Esophagus squamous epithelium (tissue), 4 donors: ENCODE measurements at regions not wholly inside any gene's neighbourhood (a gene's known extent, or its start where the extent isn't known, plus 50 kb on each side); places are given as distances from the start of the nearest gene placed in this dataset.

ENCODE experiments used
- POLR2A ChIP-seq, 4 donors: fragments of 450-650 bp; IDR thresholded peaks; one replicate each; pipeline ENCODE4 v1.6.1; 2017; ENCODE audit warnings: antibody characterized with exemption in 4 of 4, mild to moderate bottlenecking in 4 of 4, moderate library complexity in 3 of 4
- TF ChIP-seq, protein P1 (sequence below), 6 experiments: fragments of 450-650 bp in 4 of 6; fragments of 200-600 bp in 2 of 6; sonication (generic) in 2 of 6; IDR thresholded peaks; one replicate each; pipeline ENCODE4 v1.5.1; 2016 to 2019; ENCODE audit warnings: antibody characterized with exemption in 6 of 6, mild to moderate bottlenecking in 4 of 6, moderate library complexity in 4 of 6

DNA sequence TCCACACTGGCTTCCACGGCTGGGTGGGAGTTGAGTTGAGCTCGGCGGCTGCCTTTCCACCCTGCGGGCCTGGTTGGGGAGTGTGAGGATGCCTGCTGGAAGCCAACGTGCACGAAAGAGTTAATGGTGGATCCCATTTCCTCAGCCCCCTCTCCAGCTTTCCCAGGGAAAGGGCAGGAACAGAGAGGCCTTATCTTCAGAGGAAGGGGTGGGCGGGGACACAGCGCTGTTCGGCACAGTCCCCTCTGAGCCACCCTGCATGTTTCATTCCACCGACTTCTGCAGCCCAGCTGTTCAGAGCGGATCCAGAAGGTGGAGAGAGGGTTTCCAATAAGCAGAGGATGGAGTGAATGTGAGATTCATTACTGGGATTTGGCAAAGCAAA is 295.3 kb downstream of the SEC14L1 start:
- TF ChIP-seq, protein P1, sequence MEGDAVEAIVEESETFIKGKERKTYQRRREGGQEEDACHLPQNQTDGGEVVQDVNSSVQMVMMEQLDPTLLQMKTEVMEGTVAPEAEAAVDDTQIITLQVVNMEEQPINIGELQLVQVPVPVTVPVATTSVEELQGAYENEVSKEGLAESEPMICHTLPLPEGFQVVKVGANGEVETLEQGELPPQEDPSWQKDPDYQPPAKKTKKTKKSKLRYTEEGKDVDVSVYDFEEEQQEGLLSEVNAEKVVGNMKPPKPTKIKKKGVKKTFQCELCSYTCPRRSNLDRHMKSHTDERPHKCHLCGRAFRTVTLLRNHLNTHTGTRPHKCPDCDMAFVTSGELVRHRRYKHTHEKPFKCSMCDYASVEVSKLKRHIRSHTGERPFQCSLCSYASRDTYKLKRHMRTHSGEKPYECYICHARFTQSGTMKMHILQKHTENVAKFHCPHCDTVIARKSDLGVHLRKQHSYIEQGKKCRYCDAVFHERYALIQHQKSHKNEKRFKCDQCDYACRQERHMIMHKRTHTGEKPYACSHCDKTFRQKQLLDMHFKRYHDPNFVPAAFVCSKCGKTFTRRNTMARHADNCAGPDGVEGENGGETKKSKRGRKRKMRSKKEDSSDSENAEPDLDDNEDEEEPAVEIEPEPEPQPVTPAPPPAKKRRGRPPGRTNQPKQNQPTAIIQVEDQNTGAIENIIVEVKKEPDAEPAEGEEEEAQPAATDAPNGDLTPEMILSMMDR (IDR thresholded peaks at IDR 0.05), result no peak
- TF ChIP-seq POLR2A (IDR thresholded peaks at IDR 0.05), result no peak
